Panc1 (cell line): ENCODE measurements at regions not wholly inside any gene's neighbourhood (a gene's known extent, or its start where the extent isn't known, plus 50 kb on each side); places are given as distances from the start of the nearest gene placed in this dataset.

Experiments used
- ATAC-seq: fragments of 200-7000 bp; cut with Tn5 transposase; 2 replicates; pipeline ENCODE4 v1.9.1; 2020; ENCODE audit warnings: mild to moderate bottlenecking, moderate library complexity
- BruUV-seq: library from RNA; stranded (reverse); fragments of 400-500 nt; replicated peaks from 2 replicates; lab custom pipeline; 2021; lab: Mats Ljungman, UMichigan
- CTCF ChIA-PET: fragments of 300-600 bp; sonication (Branson Sonifier 250); formaldehyde crosslinking; loops from one replicate; lab custom pipeline; 2022; ENCODE audit warnings: antibody characterized with exemption; lab: Charles Lee
- POLR2A ChIA-PET: fragments of 300-600 bp; sonication (Branson Sonifier 250); formaldehyde crosslinking; loops from one replicate; lab custom pipeline; 2022; ENCODE audit warnings: antibody characterized with exemption; lab: Charles Lee
- DNase-seq: peaks from one replicate; pipeline ENCODE4 v3.0.0-alpha.2; 2010; ENCODE audit warnings: low read depth, low spot score
- H3K27ac ChIP-seq: 2 replicates; pipeline ENCODE4 v1.5.1; 2011; ENCODE audit warnings: mild to moderate bottlenecking, low read length, inconsistent platforms
- H3K27me3 ChIP-seq: fragments of 200-500 bp; sonication (Bioruptor generic); 2 replicates; pipeline ENCODE4 v1.6.0; 2014; ENCODE audit warnings: low read length, inconsistent platforms; ENCODE audit not compliant: control insufficient read depth, insufficient read depth
- H3K36me3 ChIP-seq: fragments of 200-500 bp; sonication (Bioruptor generic); 2 replicates; pipeline ENCODE4 v1.5.1; 2014; ENCODE audit warnings: inconsistent platforms, mild to moderate bottlenecking, low read length, moderate library complexity; ENCODE audit not compliant: control insufficient read depth, insufficient read depth
- H3K4me1 ChIP-seq: 2 replicates; pipeline ENCODE4 v1.5.1; 2011; ENCODE audit warnings: inconsistent platforms, mild to moderate bottlenecking, low read length, moderate library complexity; ENCODE audit not compliant: control insufficient read depth, insufficient read depth
- H3K4me3 ChIP-seq, 2 experiments: 2 replicates each; pipeline ENCODE4 v1.5.1; 2011 to 2012; ENCODE audit warnings: low read depth in 2 of 2, low read length in 2 of 2, mild to moderate bottlenecking in 2 of 2, inconsistent platforms in 1 of 2, moderate library complexity in 1 of 2
- H3K9me3 ChIP-seq: fragments of 200-500 bp; sonication (Bioruptor generic); 2 replicates; pipeline ENCODE4 v1.5.1; 2014; ENCODE audit warnings: low read depth, mild to moderate bottlenecking, inconsistent platforms, low read length, moderate library complexity; ENCODE audit not compliant: control insufficient read depth, insufficient read depth
- POLR2AphosphoS5 ChIP-seq: IDR thresholded peaks from 2 replicates; pipeline ENCODE4 v1.6.1; 2012; ENCODE audit warnings: mild to moderate bottlenecking, low read depth, low read length, moderate library complexity
- SIN3A ChIP-seq: IDR thresholded peaks from 2 replicates; pipeline ENCODE4 v1.6.1; 2012; ENCODE audit warnings: low read depth, mild to moderate bottlenecking, low read length, moderate library complexity, borderline replicate concordance; ENCODE audit not compliant: insufficient read depth
- TCF7L2 ChIP-seq: IDR thresholded peaks from 2 replicates; pipeline ENCODE4 v1.6.1; 2011; ENCODE audit warnings: mild to moderate bottlenecking, low read depth, low read length, inconsistent platforms
- in situ Hi-C: cut with HindIII; loops from 2 replicates; pipeline ENCODE4 v1.10.0; 2016; ENCODE audit warnings: low sequenced_read_pairs, low pct_unique_long_range_greater_than_20kb
- intact Hi-C: fragments of 100-400 bp; cut with micrococcal nuclease; formaldehyde crosslinking; loops from one replicate; pipeline ENCODE4 v1.10.0; 2022; ENCODE audit not compliant: unreplicated experiment
- TF ChIP-seq, protein P1 (sequence below), 2 experiments: IDR thresholded peaks; 2 replicates each; pipeline ENCODE4 v1.6.1; 2011 to 2012; ENCODE audit warnings: low read depth in 2 of 2, control low read depth in 1 of 2, low read length in 1 of 2, mild to moderate bottlenecking in 1 of 2, moderate library complexity in 1 of 2; ENCODE audit not compliant: insufficient read depth in 1 of 2
- TF ChIP-seq, protein P2 (sequence below): fragments of 450-650 bp; IDR thresholded peaks from 2 replicates; pipeline ENCODE4 v1.5.1; 2017; ENCODE audit warnings: mild to moderate bottlenecking

DNA sequence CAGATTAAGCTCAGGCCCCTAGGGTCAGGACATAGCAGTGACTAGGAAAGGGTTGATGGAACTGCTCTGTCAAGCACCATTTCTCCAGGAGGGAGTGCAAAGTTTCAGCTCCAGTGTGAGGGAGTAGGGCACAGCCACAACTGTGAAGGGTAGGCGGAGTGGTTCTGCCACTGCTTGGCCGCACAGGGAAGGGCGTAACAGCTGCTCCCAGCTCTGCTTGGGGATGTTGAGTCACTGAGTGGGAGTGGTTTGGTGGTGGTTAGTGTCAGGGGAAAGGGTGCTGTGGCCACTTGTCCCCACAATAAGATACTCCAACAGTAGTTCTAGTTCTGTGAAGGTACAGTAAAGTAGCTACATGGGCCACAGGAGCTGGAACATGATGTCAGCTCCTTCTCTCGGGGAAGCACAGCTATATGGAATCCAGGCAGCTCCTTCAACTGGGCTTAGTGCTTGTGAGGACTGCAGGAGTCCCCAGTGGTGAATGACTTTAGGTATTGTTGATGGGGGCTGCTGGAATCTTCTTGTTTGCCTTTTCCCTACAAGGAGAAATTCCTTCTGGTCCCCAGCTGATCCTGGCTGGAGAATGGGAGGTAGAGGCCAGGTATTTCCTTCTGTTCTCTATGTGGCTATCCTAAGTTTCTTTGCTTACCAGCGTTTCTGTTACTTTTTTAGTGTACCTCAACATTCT, 314.5 kb downstream of the SPATA31D1 start:
- Histone ChIP-seq H3K36me3 (no peaks in the 10 kb centered on the region), H3K9me3 (no peaks in the 10 kb centered on the region), H3K4me1 (no peaks in the 10 kb centered on the region), H3K4me3 (no peak overlapping the region), H3K27ac (no peak overlapping the region), H3K27me3 (no peaks in the 10 kb centered on the region)
- CTCF ChIA-PET, result no interaction called here
- DNase-seq (no peak), ATAC-seq (no peak)
- in situ Hi-C loops, result no loop called here
- intact Hi-C loops, result no loop called here
- TF ChIP-seq SIN3A (no peak), TCF7L2 (no peak), POLR2AphosphoS5 (no peak)
- TF ChIP-seq, protein P1, sequence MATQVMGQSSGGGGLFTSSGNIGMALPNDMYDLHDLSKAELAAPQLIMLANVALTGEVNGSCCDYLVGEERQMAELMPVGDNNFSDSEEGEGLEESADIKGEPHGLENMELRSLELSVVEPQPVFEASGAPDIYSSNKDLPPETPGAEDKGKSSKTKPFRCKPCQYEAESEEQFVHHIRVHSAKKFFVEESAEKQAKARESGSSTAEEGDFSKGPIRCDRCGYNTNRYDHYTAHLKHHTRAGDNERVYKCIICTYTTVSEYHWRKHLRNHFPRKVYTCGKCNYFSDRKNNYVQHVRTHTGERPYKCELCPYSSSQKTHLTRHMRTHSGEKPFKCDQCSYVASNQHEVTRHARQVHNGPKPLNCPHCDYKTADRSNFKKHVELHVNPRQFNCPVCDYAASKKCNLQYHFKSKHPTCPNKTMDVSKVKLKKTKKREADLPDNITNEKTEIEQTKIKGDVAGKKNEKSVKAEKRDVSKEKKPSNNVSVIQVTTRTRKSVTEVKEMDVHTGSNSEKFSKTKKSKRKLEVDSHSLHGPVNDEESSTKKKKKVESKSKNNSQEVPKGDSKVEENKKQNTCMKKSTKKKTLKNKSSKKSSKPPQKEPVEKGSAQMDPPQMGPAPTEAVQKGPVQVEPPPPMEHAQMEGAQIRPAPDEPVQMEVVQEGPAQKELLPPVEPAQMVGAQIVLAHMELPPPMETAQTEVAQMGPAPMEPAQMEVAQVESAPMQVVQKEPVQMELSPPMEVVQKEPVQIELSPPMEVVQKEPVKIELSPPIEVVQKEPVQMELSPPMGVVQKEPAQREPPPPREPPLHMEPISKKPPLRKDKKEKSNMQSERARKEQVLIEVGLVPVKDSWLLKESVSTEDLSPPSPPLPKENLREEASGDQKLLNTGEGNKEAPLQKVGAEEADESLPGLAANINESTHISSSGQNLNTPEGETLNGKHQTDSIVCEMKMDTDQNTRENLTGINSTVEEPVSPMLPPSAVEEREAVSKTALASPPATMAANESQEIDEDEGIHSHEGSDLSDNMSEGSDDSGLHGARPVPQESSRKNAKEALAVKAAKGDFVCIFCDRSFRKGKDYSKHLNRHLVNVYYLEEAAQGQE (IDR thresholded peaks at IDR 0.05; ENCODE audit: insufficient read depth in 1 of 2, low read depth in 2 of 2, low read length in 1 of 2), result no peak
- TF ChIP-seq, protein P2, sequence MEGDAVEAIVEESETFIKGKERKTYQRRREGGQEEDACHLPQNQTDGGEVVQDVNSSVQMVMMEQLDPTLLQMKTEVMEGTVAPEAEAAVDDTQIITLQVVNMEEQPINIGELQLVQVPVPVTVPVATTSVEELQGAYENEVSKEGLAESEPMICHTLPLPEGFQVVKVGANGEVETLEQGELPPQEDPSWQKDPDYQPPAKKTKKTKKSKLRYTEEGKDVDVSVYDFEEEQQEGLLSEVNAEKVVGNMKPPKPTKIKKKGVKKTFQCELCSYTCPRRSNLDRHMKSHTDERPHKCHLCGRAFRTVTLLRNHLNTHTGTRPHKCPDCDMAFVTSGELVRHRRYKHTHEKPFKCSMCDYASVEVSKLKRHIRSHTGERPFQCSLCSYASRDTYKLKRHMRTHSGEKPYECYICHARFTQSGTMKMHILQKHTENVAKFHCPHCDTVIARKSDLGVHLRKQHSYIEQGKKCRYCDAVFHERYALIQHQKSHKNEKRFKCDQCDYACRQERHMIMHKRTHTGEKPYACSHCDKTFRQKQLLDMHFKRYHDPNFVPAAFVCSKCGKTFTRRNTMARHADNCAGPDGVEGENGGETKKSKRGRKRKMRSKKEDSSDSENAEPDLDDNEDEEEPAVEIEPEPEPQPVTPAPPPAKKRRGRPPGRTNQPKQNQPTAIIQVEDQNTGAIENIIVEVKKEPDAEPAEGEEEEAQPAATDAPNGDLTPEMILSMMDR, result no peak
- BruUV-seq, result no TSS peak
- POLR2A ChIA-PET, result no interaction called here

DNA sequence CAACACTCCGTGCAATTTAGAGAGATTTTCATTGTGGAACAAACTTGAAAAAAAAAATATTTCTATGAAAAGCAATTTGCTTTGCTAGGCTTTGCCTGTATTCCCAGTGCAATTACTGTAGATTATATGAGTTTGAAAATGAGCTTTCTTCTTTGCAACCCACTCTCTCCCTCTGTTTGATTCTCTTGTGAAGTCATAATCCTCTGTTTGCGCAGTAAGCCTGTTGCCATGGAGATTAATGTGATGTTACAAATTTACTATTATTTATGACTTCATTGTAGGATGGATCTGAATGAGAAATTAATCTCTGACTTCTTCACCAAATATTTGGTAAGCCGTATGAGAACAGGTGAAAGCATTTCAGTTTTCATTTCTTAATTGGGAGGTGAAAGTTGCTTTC, 320.3 kb downstream of the SPATA31D1 start:
- Histone ChIP-seq H3K4me3 (no peak overlapping the region), H3K36me3 (no peaks in the 10 kb centered on the region), H3K27ac (no peak overlapping the region), H3K4me1 (no peaks in the 10 kb centered on the region), H3K9me3 (no peaks in the 10 kb centered on the region), H3K27me3 (no peaks in the 10 kb centered on the region)
- in situ Hi-C loops (no loop called here), intact Hi-C loops (no loop called here)
- TF ChIP-seq, protein P2, result no peak
- no peak for TF ChIP-seq TCF7L2
- no peak for TF ChIP-seq POLR2AphosphoS5
- TF ChIP-seq SIN3A, result no peak
- TF ChIP-seq, protein P1 (IDR thresholded peaks at IDR 0.05; ENCODE audit: insufficient read depth in 1 of 2, low read depth in 2 of 2, low read length in 1 of 2), result no peak
- BruUV-seq, result no TSS peak
- no peak for ATAC-seq
- ChIA-PET POLR2A (no interaction called here), CTCF (no interaction called here)
- DNase-seq, result no peak
